ENCODE measurements at regions not wholly inside any gene's neighbourhood (a gene's known extent, or its start where the extent isn't known, plus 50 kb on each side); places are given as distances from the start of the nearest gene placed in this dataset.
A peak's percentile ranks its signal among the peaks of the same experiment; 100 is the strongest.

DNA sequence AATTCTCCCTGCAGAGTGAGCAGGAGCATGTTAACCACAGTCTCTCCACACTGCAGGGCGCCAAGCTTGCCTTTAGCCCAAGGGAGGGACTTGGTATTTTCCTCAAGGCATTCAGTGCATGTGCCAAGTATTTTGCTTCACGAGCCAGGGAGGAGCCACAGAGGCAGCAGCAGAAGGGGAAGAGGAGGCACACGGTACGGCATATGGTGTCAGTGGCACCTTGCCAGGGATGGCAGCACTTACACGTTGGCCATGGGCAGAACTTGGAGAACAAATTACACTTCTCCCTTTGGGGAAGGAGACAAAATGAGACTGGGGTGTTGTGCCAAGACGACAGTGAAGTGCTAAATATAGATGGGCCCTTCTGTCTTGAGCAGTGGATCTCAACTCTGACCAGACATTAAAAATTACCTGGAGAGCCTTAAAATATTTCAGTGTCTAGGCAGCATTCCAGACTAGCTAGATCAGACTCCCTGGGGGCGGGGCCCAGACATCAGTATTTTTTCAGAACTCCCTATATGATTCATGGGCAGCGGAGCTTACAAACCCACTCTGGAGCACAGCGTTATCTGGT lies 155.8 kb downstream of the DRD1 start:
- no peak for DNase-seq
- Histone ChIP-seq H3K4me1 (ENCODE audit: control insufficient read depth in 1 of 2, insufficient read depth in 2 of 2, low read depth in 1 of 2, low read length in 1 of 2) (no peaks in the 10 kb centered on the region), H3K9ac (no peak overlapping the region), H2AFZ (ENCODE audit: low read depth) (no peak overlapping the region), H3K79me2 (ENCODE audit: insufficient read depth) (no peaks in the 10 kb centered on the region), H3K27me3 (ENCODE audit: insufficient read depth) (no peaks in the 10 kb centered on the region), H4K20me1 (ENCODE audit: insufficient read depth) (no peaks in the 10 kb centered on the region), H3K9me2 (no peaks in the 10 kb centered on the region), H3K4me3 (ENCODE audit: low read depth in 2 of 2, low read length in 1 of 2) (no peak overlapping the region), H3K36me3 (replicated peaks in 1 of 2; ENCODE audit: control insufficient read depth in 1 of 2, insufficient read depth in 2 of 2, low read length in 1 of 2) (no peaks in the 10 kb centered on the region), H3K27ac (ENCODE audit: low read depth in 2 of 2, low read length in 1 of 2) (peak overlapping the region in 1 of 2 experiments; percentile 65; a peak in 3 of 4 replicates), H3F3A (replicated peaks; ENCODE audit: insufficient read depth) (peaks cover 4% of the 10 kb centered on the region), H3K9me3 (no peaks in the 10 kb centered on the region), H3K4me2 (peak overlapping the region; percentile 50; the same call in 1 of the 2 replicates)
- ChIA-PET POLR2A (no interaction called here), CTCF (no interaction called here)
- 10% methylated on average over 9 of the region's 9 CpGs for WGBS (ENCODE audit: low lambda C conversion rate)
- TF ChIP-seq GABPA (IDR thresholded peaks at IDR 0.05; ENCODE audit: low read depth) (no peak), MEF2A (IDR thresholded peaks at IDR 0.05; ENCODE audit: borderline replicate concordance, low read depth) (peak; percentile 24; the same call in 1 of the 2 replicates), JUND (IDR thresholded peaks at IDR 0.05) (0 out of 2 replicates have a peak, but pooled peaks have one; percentile 10), RFX5 (IDR thresholded peaks at IDR 0.05; ENCODE audit: low read length) (no peak), RCOR1 (IDR thresholded peaks at IDR 0.05; ENCODE audit: low read length) (no peak), FOSL2 (IDR thresholded peaks at IDR 0.05; ENCODE audit: borderline replicate concordance, low read depth) (peak; percentile 47; the same call in 1 of the 2 replicates), NFIC (IDR thresholded peaks at IDR 0.05; ENCODE audit: borderline replicate concordance) (peak; percentile 81), FOXM1 (IDR thresholded peaks at IDR 0.05; ENCODE audit: low read depth) (no peak), POLR2AphosphoS5 (IDR thresholded peaks at IDR 0.05; ENCODE audit: low read depth, low read length) (no peak), EP300 (IDR thresholded peaks at IDR 0.05; ENCODE audit: borderline replicate concordance in 1 of 2, low read depth in 1 of 2, low read length in 1 of 2) (peak in 1 of 2 experiments; percentile 5; a peak in 1 of 4 replicates), ELF1 (IDR thresholded peaks at IDR 0.05) (no peak), YY1 (IDR thresholded peaks at IDR 0.05; ENCODE audit: low read depth) (no peak), SIN3A (IDR thresholded peaks at IDR 0.05; ENCODE audit: borderline replicate concordance, low read depth, low read length) (no peak), RXRA (IDR thresholded peaks at IDR 0.05; ENCODE audit: borderline replicate concordance, low read depth) (no peak), GATA2 (CRISPR knock-in tag; IDR thresholded peaks at IDR 0.05) (no peak), TEAD4 (IDR thresholded peaks at IDR 0.05; ENCODE audit: borderline replicate concordance, insufficient read depth) (0 out of 2 replicates have a peak, but pooled peaks have one; percentile 14), TCF12 (IDR thresholded peaks at IDR 0.05) (peak; percentile 35; the same call in 1 of the 2 replicates), FOXJ3 (CRISPR knock-in tag; IDR thresholded peaks at IDR 0.05) (no peak), EZH2phosphoT487 (IDR thresholded peaks at IDR 0.05; ENCODE audit: borderline replicate concordance, low read depth) (no peak), TAF1 (IDR thresholded peaks at IDR 0.05; ENCODE audit: borderline replicate concordance, low read depth, low read length) (no peak), SMC3 (IDR thresholded peaks at IDR 0.05; ENCODE audit: low read depth, low read length) (no peak), MXI1 (IDR thresholded peaks at IDR 0.05; ENCODE audit: low read depth, low read length) (no peak)
- TF ChIP-seq, protein P1, sequence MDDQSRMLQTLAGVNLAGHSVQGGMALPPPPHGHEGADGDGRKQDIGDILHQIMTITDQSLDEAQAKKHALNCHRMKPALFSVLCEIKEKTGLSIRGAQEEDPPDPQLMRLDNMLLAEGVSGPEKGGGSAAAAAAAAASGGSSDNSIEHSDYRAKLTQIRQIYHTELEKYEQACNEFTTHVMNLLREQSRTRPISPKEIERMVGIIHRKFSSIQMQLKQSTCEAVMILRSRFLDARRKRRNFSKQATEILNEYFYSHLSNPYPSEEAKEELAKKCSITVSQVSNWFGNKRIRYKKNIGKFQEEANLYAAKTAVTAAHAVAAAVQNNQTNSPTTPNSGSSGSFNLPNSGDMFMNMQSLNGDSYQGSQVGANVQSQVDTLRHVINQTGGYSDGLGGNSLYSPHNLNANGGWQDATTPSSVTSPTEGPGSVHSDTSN (IDR thresholded peaks at IDR 0.05): peak; percentile 3; the same call in 1 of the 2 replicates
- TF ChIP-seq, protein P2, sequence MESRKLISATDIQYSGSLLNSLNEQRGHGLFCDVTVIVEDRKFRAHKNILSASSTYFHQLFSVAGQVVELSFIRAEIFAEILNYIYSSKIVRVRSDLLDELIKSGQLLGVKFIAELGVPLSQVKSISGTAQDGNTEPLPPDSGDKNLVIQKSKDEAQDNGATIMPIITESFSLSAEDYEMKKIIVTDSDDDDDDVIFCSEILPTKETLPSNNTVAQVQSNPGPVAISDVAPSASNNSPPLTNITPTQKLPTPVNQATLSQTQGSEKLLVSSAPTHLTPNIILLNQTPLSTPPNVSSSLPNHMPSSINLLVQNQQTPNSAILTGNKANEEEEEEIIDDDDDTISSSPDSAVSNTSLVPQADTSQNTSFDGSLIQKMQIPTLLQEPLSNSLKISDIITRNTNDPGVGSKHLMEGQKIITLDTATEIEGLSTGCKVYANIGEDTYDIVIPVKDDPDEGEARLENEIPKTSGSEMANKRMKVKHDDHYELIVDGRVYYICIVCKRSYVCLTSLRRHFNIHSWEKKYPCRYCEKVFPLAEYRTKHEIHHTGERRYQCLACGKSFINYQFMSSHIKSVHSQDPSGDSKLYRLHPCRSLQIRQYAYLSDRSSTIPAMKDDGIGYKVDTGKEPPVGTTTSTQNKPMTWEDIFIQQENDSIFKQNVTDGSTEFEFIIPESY (IDR thresholded peaks at IDR 0.05; ENCODE audit: borderline replicate concordance, low read depth): no peak
- TF ChIP-seq, protein P3, sequence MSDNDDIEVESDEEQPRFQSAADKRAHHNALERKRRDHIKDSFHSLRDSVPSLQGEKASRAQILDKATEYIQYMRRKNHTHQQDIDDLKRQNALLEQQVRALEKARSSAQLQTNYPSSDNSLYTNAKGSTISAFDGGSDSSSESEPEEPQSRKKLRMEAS (IDR thresholded peaks at IDR 0.05; ENCODE audit: low read depth): peak; percentile 67
- TF ChIP-seq, protein P4, sequence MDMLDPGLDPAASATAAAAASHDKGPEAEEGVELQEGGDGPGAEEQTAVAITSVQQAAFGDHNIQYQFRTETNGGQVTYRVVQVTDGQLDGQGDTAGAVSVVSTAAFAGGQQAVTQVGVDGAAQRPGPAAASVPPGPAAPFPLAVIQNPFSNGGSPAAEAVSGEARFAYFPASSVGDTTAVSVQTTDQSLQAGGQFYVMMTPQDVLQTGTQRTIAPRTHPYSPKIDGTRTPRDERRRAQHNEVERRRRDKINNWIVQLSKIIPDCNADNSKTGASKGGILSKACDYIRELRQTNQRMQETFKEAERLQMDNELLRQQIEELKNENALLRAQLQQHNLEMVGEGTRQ (IDR thresholded peaks at IDR 0.05; ENCODE audit: borderline replicate concordance, low read depth, low read length): no peak
- TF ChIP-seq, protein P5, sequence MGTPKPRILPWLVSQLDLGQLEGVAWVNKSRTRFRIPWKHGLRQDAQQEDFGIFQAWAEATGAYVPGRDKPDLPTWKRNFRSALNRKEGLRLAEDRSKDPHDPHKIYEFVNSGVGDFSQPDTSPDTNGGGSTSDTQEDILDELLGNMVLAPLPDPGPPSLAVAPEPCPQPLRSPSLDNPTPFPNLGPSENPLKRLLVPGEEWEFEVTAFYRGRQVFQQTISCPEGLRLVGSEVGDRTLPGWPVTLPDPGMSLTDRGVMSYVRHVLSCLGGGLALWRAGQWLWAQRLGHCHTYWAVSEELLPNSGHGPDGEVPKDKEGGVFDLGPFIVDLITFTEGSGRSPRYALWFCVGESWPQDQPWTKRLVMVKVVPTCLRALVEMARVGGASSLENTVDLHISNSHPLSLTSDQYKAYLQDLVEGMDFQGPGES (IDR thresholded peaks at IDR 0.05; ENCODE audit: low read depth, low read length): no peak
- TF ChIP-seq, protein P6, sequence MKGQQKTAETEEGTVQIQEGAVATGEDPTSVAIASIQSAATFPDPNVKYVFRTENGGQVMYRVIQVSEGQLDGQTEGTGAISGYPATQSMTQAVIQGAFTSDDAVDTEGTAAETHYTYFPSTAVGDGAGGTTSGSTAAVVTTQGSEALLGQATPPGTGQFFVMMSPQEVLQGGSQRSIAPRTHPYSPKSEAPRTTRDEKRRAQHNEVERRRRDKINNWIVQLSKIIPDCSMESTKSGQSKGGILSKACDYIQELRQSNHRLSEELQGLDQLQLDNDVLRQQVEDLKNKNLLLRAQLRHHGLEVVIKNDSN (IDR thresholded peaks at IDR 0.05; ENCODE audit: borderline replicate concordance, low read depth): no peak

Data from SK-N-SH (cell line).